Type B pancreatic cell (in vitro differentiated cells): ENCODE measurements at regions not wholly inside any gene's neighbourhood (a gene's known extent, or its start where the extent isn't known, plus 50 kb on each side); places are given as distances from the start of the nearest gene placed in this dataset.
A peak's percentile ranks its signal among the peaks of the same experiment; 100 is the strongest.

Experiments
- DNase-seq: peaks from one replicate; pipeline ENCODE4 v3.0.0; 2021; ENCODE audit warnings: mixed read lengths; ENCODE audit not compliant: unreplicated experiment; ENCODE audit errors: extremely low spot score
- H3K27ac Mint-ChIP-seq: 2 replicates; pipeline ENCODE4 v1.8.0; 2021; ENCODE audit warnings: mild to moderate bottlenecking, mixed read lengths
- H3K27me3 Mint-ChIP-seq: 2 replicates; pipeline ENCODE4 v1.8.0; 2021; ENCODE audit warnings: mixed read lengths
- H3K36me3 Mint-ChIP-seq: 2 replicates; pipeline ENCODE4 v1.8.0; 2021; ENCODE audit warnings: mixed read lengths
- H3K4me1 Mint-ChIP-seq: one replicate; pipeline ENCODE4 v1.8.0; 2021; ENCODE audit warnings: mixed read lengths; ENCODE audit not compliant: unreplicated experiment
- H3K4me3 Mint-ChIP-seq: 2 replicates; pipeline ENCODE4 v1.8.0; 2021; ENCODE audit warnings: mild to moderate bottlenecking, mixed read lengths
- H3K9me3 Mint-ChIP-seq: 2 replicates; pipeline ENCODE4 v1.8.0; 2021; ENCODE audit warnings: mixed read lengths
- TF ChIP-seq, protein P1 (sequence below): fragments of 200-600 bp; sonication (generic); conservative IDR thresholded peaks from 2 replicates; pipeline ENCODE4 v1.5.0; 2021; ENCODE audit warnings: antibody characterized with exemption, mild to moderate bottlenecking

DNA sequence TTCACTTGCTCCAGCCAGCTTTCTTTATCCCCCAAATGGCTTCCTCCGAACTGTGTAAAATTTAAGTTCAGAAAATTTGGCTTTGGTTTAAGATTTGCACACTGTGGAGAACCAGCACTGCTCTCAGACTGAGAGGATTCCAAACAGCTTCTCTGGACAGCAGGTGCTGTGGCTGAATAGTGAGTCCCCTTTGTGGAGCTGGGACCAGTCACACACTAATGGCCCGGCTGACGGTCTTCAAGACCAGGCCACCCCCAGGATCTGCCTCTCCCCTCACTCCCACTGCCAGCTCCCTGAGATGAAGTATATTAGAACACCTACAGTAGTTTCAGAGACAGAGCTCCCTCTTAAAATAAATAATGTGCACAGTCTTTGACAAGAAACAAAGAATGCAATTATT is 267.3 kb downstream of the BCAT1 start:
- H3K27ac Mint-ChIP-seq: no peak overlapping the region
- peaks cover 7% of the 10 kb centered on the region for H3K36me3 Mint-ChIP-seq
- no peaks in the 10 kb centered on the region for H3K4me1 Mint-ChIP-seq
- H3K4me3 Mint-ChIP-seq: no peak overlapping the region
- H3K27me3 Mint-ChIP-seq: peaks cover 30% of the 10 kb centered on the region
- TF ChIP-seq, protein P1, sequence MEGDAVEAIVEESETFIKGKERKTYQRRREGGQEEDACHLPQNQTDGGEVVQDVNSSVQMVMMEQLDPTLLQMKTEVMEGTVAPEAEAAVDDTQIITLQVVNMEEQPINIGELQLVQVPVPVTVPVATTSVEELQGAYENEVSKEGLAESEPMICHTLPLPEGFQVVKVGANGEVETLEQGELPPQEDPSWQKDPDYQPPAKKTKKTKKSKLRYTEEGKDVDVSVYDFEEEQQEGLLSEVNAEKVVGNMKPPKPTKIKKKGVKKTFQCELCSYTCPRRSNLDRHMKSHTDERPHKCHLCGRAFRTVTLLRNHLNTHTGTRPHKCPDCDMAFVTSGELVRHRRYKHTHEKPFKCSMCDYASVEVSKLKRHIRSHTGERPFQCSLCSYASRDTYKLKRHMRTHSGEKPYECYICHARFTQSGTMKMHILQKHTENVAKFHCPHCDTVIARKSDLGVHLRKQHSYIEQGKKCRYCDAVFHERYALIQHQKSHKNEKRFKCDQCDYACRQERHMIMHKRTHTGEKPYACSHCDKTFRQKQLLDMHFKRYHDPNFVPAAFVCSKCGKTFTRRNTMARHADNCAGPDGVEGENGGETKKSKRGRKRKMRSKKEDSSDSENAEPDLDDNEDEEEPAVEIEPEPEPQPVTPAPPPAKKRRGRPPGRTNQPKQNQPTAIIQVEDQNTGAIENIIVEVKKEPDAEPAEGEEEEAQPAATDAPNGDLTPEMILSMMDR: no peak
- no peaks in the 10 kb centered on the region for H3K9me3 Mint-ChIP-seq
- DNase-seq: no peak

GRCh38 chr12:24679126-24679525 is 269.8 kb downstream of the BCAT1 start:
- Mint-ChIP-seq H3K36me3 (peaks cover 3% of the 10 kb centered on the region), H3K4me3 (no peak overlapping the region), H3K27me3 (peaks cover 22% of the 10 kb centered on the region), H3K27ac (no peak overlapping the region), H3K4me1 (no peaks in the 10 kb centered on the region), H3K9me3 (no peaks in the 10 kb centered on the region)
- DNase-seq: no peak
- TF ChIP-seq, protein P1: no peak

GRCh38 chr12:24678436-24678835 is 270.5 kb downstream of the BCAT1 start:
- peaks cover 3% of the 10 kb centered on the region for H3K36me3 Mint-ChIP-seq
- no peak for DNase-seq
- H3K9me3 Mint-ChIP-seq: no peaks in the 10 kb centered on the region
- H3K27ac Mint-ChIP-seq: peak overlapping the region; percentile 7
- no peaks in the 10 kb centered on the region for H3K4me1 Mint-ChIP-seq
- no peak overlapping the region for H3K4me3 Mint-ChIP-seq
- H3K27me3 Mint-ChIP-seq: peaks cover 20% of the 10 kb centered on the region
- TF ChIP-seq, protein P1: no peak

DNA sequence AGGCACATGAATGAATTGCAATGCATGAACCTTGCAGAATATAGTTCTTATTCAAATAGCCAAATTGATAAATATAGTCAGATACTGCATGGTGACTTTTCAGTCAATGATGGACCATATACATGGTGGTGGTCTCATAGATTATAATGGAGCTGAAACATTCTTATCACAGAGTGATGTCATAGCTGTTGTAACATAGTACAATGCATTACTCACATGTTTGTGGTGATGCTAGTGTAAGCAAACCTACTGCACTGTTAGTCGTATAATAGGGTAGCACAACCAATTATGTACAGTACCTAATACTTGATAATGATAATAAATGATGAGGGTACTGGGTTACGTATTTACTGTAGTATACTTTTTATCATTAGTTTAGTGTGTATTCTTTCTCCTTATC is 280.3 kb downstream of the BCAT1 start:
- no peaks in the 10 kb centered on the region for H3K4me1 Mint-ChIP-seq
- H3K27me3 Mint-ChIP-seq: peaks cover 39% of the 10 kb centered on the region
- no peak overlapping the region for H3K4me3 Mint-ChIP-seq
- TF ChIP-seq, protein P1: no peak
- no peaks in the 10 kb centered on the region for H3K9me3 Mint-ChIP-seq
- no peaks in the 10 kb centered on the region for H3K36me3 Mint-ChIP-seq
- DNase-seq: no peak
- H3K27ac Mint-ChIP-seq: no peak overlapping the region

DNA sequence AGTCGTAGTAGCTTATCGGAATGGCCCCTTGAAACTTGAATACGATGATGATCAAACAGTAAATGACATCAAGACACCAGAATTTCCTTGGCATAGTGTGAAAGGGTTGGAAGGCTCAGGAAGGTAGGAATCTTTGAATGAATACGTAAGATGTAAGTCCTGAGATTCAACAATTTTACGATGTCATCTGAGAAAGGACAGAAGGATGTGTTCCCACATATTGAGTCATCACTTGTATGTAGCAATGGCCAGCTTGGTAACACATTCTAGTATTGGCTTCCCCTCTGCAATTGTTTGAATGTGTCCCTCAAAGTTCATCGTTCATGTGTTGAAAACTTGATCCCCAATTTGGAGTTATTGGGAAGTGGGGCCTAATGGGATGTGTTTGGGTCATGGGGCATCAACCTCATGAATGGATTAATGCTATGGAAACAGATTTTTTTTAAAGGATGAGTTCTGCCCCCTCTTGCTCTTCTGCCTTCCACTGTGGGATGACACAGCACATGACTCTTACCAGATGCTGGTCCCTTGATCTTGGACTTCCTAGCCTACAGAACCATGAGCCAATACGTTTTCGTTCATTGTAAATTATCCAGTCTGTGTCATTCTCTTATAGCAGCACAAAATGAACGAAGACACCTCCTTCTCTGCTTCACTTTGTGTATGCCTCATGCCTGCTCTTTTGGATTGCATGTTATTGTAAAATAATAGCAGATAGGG is 284.6 kb downstream of the BCAT1 start:
- TF ChIP-seq, protein P1: no peak
- peaks cover 7% of the 10 kb centered on the region for H3K9me3 Mint-ChIP-seq
- no peak overlapping the region for H3K27ac Mint-ChIP-seq
- H3K4me3 Mint-ChIP-seq: no peak overlapping the region
- no peaks in the 10 kb centered on the region for H3K4me1 Mint-ChIP-seq
- no peak for DNase-seq
- peaks cover 29% of the 10 kb centered on the region for H3K27me3 Mint-ChIP-seq
- no peaks in the 10 kb centered on the region for H3K36me3 Mint-ChIP-seq
